ENCODE measurements at regions not wholly inside any gene's neighbourhood (a gene's known extent, or its start where the extent isn't known, plus 50 kb on each side); places are given as distances from the start of the nearest gene placed in this dataset.

- TF ChIP-seq POLR2AphosphoS5 (IDR thresholded peaks at IDR 0.05) (no peak), EP300 (conservative IDR thresholded peaks at IDR 0.05; ENCODE audit: poor library complexity, severe bottlenecking) (no peak), EZH2 (IDR thresholded peaks at IDR 0.05; ENCODE audit: borderline replicate concordance, insufficient read depth, low read length, poor library complexity, severe bottlenecking) (no peak), TAF1 (IDR thresholded peaks at IDR 0.05; ENCODE audit: low read depth) (no peak), CTCF (IDR thresholded peaks at IDR 0.05; ENCODE audit: poor library complexity, severe bottlenecking) (no peak), MXI1 (conservative IDR thresholded peaks at IDR 0.05; ENCODE audit: poor library complexity, severe bottlenecking) (no peak), RAD21 (conservative IDR thresholded peaks at IDR 0.05) (no peak), SMC3 (conservative IDR thresholded peaks at IDR 0.05; ENCODE audit: poor library complexity) (no peak)
- TF ChIP-seq, protein P1, sequence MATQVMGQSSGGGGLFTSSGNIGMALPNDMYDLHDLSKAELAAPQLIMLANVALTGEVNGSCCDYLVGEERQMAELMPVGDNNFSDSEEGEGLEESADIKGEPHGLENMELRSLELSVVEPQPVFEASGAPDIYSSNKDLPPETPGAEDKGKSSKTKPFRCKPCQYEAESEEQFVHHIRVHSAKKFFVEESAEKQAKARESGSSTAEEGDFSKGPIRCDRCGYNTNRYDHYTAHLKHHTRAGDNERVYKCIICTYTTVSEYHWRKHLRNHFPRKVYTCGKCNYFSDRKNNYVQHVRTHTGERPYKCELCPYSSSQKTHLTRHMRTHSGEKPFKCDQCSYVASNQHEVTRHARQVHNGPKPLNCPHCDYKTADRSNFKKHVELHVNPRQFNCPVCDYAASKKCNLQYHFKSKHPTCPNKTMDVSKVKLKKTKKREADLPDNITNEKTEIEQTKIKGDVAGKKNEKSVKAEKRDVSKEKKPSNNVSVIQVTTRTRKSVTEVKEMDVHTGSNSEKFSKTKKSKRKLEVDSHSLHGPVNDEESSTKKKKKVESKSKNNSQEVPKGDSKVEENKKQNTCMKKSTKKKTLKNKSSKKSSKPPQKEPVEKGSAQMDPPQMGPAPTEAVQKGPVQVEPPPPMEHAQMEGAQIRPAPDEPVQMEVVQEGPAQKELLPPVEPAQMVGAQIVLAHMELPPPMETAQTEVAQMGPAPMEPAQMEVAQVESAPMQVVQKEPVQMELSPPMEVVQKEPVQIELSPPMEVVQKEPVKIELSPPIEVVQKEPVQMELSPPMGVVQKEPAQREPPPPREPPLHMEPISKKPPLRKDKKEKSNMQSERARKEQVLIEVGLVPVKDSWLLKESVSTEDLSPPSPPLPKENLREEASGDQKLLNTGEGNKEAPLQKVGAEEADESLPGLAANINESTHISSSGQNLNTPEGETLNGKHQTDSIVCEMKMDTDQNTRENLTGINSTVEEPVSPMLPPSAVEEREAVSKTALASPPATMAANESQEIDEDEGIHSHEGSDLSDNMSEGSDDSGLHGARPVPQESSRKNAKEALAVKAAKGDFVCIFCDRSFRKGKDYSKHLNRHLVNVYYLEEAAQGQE (IDR thresholded peaks at IDR 0.05; ENCODE audit: borderline replicate concordance) = no peak
Observed at GRCh38 chr6:99219788-99220187, 129.7 kb downstream of the FAXC start.
